ELF-1 (cell line): ENCODE measurements at regions not wholly inside any gene's neighbourhood (a gene's known extent, or its start where the extent isn't known, plus 50 kb on each side); places are given as distances from the start of the nearest gene placed in this dataset.

Source experiments
- DNase-seq: peaks from one replicate; pipeline ENCODE4 v3.0.0-alpha.2; 2016; ENCODE audit warnings: low read depth, low spot score

DNA sequence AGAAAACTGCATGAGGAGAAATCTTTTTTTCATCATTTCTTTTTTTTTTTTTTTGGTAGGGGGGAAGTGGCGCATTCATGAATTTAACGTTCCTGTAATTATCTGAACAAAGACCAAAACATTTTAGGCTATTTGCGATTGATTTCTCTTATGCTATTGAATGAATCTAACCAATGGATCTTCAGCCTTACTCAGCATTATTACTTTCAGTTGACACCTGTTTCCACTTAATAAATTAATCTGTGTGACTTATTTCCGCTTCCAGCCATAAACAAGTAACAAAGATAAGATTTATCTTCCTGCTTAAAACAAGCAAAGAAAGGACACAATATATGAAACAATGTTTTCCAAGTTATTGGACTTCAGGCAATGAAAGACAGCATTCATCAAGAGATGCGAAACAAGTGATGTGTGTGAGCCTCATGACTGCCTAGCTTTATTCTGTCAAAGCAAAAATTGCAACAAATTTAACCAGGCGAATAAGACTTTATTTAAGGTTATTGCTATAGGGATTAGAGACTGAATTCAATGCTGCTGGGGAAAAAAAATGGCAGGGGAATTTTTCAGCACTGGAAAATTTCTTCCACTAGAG is 1026.9 kb downstream of the LRFN5 start:
- no peak for DNase-seq

DNA sequence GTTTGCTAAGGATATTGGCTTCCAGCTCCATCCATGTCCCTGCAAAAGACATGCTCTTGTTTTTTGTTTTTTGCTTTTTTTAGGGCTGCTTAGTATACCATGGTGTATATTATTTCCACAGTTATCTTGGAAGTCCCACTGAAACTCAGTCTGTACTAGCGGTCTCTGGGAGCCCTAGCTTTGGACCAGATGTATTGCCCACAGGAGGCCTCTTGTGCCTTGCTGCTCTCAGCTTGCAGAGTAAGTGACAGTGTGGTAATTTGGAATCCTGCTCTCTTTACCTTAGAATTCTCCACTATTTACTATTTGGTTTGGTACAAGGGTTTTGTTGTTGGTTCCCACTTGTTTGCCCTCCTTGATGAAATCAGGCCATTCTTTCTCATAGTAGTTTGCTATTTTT is 1022.9 kb downstream of the LRFN5 start:
- DNase-seq: no peak

DNA sequence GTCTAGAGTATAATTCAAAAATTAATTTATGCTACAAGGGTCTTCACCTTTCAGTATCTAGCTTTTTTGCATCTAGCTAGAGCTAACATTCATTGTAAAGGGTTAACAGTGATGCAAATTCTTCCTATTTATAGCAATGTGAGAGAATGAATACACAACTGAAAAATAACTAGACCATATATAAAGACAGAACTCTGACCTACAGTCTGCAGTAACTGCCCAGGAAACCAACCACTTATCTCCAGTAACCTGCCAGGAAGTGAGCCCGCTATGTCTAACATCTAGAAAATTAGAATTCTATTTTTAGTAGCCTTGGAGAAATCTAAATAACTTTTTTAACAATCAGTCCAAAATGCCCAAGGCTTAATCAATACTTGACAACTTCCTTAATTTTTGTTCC is 1021.9 kb downstream of the LRFN5 start:
- DNase-seq: no peak

GRCh38 chr14:42626986-42627385 is 1020.3 kb downstream of the LRFN5 start:
- DNase-seq: no peak

- no peak for DNase-seq
Observed at GRCh38 chr14:42624980-42625761, 1018.5 kb downstream of the LRFN5 start.

DNA sequence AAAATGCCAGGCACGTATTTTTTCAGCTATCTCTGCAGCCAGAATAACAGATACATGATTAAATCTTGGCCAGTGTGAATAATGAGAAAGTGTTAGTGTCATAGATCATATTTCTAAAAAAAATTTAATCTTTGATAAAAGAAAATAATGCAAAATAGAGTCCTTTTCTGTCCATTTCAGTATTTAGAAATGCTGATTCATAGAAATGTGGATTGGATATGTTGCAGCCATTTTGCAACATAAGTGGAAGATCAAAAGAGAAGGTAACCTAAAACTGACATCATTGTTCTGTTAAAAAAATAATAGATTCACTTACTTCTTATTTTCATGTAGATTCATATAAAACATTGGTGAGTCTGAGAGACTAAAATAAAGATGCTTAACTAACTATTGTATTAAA is 1010.3 kb downstream of the LRFN5 start:
- no peak for DNase-seq

GRCh38 chr14:42606839-42607238 is 1000.2 kb downstream of the LRFN5 start:
- no peak for DNase-seq

DNA sequence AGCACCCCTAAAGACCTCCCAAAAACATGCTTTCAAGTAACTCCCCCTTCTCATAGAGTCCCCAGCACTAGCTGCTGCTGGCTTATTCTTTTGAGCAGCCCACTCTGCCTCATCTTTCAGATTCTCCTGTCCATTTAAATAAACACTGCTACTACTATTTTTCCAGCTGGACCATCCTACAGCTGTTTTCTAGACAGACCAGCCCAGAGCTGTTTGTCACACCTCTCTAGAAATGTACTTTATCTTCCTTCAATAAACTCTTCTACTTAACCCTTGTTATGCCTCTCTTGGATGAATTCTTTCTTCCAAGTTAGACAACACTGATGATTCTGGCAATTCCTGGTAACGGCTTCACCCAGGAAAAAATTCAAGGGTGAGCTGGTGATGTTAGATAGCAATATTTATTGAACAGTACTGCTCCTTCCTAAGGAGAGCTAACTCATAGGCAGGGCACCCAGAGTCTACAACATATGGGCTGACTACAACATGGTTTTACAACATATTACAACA is 995.7 kb downstream of the LRFN5 start:
- no peak for DNase-seq

DNA sequence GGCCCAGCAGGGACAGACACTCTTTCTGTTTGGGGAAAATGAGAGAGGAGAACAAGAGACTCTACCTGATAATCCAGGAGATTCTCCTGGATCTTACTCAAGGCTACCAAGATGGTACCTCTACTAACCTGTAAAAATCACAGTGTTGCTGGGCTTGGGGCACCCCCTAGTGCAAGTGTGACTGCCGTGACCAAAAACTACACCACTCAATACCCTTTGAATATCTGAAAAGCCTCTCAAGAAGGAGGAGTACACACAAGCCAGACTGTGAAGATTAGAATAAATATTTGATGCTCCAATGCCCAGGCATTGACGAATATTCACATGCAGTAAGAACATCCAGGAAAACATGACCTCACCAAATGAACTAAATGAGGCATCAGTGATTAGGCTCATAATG is 965.4 kb downstream of the LRFN5 start:
- no peak for DNase-seq

DNA sequence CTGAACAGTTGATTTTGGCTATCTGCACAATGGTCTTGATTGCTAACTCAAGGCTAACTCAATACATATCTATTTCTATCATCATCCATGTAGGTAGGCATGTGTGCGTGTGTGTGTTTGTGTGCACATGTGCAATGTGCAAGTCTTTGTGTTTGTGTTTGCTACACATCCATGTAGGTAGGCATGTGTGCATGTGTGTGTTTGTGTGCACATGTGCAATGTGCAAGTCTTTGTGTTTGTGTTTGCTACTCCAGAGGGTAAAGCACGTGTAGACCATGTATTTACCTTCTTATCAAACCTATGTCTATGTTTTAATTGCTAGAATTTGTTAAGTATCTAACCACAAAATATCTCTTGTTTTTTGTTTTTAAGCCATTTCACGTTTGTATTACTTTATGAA is 962.6 kb downstream of the LRFN5 start:
- no peak for DNase-seq

GRCh38 chr14:42565556-42565955 is 958.9 kb downstream of the LRFN5 start:
- DNase-seq: no peak

DNA sequence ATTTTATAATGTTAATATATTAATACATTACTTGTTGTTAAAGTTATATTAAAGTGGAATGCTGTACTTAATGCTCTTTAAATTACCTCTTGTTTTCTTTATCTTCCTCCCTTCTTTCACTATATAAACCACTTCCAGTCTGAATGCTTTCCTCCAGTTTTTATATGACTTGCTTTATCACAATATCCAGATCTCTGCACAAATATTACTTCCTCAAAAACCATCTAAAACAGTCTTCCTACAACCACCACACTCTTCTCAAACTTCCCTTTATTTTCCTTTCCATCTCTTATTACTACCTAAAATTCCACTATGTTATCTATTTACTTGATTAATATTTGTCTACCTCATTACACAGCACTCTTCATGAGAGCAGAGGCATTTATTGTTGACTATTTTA is 956.6 kb downstream of the LRFN5 start:
- DNase-seq: no peak

- no peak for DNase-seq
Observed at GRCh38 chr14:42556551-42556950, 949.9 kb downstream of the LRFN5 start.

GRCh38 chr14:42555365-42555764 is 948.7 kb downstream of the LRFN5 start:
- DNase-seq: no peak

DNA sequence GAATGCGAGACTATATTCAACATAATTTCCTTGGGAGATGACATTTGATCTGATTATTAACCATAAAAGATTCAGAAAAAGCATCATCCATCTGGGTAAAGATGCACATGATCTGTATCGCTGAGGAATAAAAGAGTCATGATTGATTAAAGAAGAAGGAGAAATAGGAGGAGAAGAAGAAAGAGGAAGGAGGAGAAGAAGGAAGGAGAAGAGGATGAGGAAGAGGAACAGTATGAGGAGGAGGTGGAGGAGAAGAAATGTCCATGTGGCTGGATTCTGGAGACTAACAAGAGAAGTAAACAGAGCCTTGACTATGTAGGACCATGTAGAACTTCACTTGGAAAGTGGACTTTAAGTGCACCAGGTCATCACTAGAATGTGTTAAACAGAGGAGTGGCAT is 947.4 kb downstream of the LRFN5 start:
- no peak for DNase-seq

DNA sequence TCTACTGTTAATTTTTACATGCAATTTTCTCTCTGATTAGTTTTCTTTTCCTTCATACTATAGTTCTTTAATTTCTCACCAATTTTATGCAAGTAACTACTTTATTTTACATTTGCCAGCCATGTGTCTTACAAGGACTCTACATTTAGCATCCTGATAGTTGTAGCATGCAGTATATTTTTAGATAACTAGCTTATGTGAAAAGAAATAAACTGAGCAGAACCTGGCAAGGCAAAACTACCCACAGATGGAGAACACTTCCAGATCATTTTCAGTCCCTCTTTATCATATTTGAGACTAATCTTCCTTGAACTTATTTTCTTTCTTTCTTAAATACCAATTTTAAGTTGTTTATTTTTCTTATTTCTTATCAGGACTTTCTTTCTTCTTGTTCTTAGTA is 943.6 kb downstream of the LRFN5 start:
- no peak for DNase-seq

- no peak for DNase-seq
Observed at GRCh38 chr14:42548349-42548748, 941.7 kb downstream of the LRFN5 start.

GRCh38 chr14:42545636-42546035 is 939.0 kb downstream of the LRFN5 start:
- no peak for DNase-seq

DNA sequence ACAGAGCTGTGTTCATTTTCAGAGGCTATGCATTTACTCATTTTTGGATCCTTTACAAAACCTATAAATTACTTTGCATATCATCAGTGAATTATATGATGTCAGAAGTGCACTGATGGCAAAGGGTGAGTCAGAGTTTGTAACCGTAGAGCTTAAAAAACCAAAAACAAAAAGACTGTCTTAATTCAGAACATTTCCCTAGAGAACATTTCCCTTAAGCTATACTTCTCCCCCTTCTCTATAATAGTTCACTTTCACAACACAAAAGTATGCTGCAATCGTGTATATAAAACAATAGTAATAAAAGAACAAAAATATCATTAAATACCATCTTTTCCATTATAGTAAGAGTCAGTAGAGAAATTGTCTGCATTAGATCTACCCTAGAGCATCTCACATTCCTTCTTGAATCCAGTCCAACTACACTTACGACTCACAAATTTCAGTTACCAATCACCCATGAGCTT is 934.9 kb downstream of the LRFN5 start:
- DNase-seq: no peak

- no peak for DNase-seq
Observed at GRCh38 chr14:42535397-42535796, 928.7 kb downstream of the LRFN5 start.

GRCh38 chr14:42533476-42533875 is 926.8 kb downstream of the LRFN5 start:
- DNase-seq: no peak

DNA sequence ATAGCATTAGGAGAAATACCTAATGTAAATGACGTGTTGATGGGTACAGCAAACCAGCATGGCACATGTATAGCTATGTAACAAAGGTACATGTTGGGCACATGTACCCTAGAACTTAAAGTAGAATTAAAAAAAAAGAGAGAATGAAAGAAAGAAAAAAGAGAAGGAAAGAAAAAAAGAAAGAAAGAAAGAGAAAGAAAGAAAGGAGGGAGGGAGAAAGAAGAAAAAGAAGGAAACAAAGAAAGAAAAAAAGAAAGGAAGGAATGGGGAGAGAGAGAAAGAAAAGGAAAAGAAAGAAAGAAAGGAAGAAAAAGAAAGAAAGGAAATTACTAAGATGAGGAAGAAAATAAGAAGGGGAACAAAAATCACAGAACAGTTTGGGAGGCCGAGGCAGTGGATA is 925.5 kb downstream of the LRFN5 start:
- no peak for DNase-seq

DNA sequence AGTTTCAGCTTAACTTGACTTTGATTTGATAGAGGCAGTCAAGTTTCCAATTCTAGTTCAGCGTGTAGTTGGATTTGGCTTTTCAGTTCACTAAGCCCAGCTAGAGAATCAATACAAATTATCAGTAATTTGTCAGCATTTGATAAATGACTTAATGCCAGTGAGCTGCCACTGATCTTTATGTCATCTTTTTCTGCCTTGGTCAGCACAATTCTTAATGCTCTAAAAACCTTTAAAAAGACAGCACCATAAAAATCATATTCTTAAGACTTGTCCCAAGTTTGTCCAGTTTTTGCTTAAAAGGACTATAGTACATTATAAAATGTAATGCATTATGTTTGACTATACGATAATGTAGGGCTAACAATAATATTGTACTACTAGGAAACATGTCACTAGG is 920.5 kb downstream of the LRFN5 start:
- DNase-seq: no peak
